GM18505 (cell line): ENCODE measurements at regions not wholly inside any gene's neighbourhood (a gene's known extent, or its start where the extent isn't known, plus 50 kb on each side); places are given as distances from the start of the nearest gene placed in this dataset.

Experiments
- ATAC-seq: cut with Tn5 transposase; IDR thresholded peaks from one replicate; pipeline ENCODE4 v1.9.1; 2021; ENCODE audit not compliant: unreplicated experiment
- POLR2A ChIP-seq: IDR thresholded peaks from 4 replicates; pipeline ENCODE4 v1.6.1; 2011; ENCODE audit warnings: borderline replicate concordance; ENCODE audit not compliant: insufficient read depth, insufficient read length; ENCODE audit errors: extremely low read depth

- no peak for ATAC-seq
- no peak for TF ChIP-seq POLR2A
Measured at GRCh38 chr14:25121337-25122129, 71.6 kb upstream of the STXBP6 start.

DNA sequence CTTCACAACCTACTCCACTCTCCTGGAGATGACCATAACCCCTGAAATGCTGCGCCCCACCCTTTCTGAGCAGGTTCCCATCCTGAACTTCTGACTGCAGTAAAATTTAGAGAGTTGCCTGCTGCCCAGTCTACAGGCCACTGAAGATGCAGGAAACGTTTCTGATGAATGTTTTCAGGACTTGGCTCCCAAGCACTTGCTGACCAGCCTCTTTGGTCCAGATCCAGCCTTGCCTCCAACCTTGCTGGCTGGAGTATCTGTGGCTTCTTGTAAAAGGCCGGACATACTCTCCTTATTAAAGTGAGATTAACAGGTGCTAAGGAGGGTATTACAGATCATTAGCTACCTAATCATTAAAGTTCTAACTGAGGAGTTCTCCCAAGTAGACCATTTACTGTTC, 70.3 kb upstream of the STXBP6 start:
- no peak for TF ChIP-seq POLR2A
- no peak for ATAC-seq

DNA sequence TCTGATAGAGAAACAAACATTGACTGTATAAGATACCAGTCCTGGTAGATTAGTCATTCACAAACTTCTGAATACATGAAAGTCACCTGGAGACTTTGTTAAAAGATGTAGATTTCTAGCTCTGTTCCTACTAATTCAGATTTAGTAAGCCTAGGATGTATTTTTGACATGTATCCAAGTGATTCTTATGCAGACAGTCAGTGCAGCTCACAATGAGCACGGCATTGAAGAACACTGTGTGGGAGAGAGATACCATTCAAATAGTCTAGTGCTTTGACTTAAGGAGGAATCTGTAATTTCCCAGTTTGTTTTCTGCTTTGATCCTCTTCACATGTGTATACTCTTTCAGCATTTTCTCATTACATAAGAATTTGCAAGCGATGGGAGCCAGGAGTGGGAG, 68.7 kb upstream of the STXBP6 start:
- no peak for ATAC-seq
- no peak for TF ChIP-seq POLR2A

DNA sequence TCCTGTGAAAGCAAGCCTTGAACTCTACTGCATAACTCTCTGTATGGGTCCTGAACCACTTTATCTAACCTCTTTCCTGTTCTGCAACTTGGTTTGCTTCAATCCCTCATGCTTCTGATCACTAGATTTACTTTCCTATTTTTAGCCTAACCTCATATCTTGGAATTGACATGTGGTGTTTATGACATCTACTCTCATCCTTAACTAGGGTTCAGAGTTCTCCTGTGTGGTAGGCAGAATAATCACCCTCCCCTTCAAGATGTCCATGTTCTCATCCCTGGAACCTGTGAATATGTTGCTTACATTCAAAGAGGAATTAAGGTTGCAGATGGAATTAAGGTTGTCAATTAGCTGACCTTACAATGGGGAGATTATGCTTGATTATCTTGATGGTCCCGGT, 67.4 kb upstream of the STXBP6 start:
- no peak for TF ChIP-seq POLR2A
- no peak for ATAC-seq

GRCh38 chr14:25116607-25117006, 66.7 kb upstream of the STXBP6 start:
- ATAC-seq, result no peak
- no peak for TF ChIP-seq POLR2A

DNA sequence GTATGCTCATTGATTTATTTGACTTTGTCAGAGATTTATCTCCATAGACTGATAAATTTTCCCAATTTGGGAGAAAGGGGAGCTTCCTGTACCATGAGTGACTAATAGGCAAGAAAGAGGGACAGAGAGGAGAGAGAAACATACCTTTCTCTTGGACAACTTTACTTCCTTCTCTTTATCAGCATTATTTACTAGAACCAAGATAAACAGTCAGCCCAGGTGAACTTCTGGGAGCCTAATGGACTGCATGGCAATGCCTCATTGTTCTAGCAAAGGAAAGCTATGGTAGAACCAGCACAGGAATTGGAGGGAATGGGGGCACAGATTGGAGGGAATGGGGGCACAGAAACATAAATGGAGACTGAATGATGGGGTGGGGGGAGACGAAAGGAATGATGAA, 63.4 kb upstream of the STXBP6 start:
- TF ChIP-seq POLR2A, result no peak
- no peak for ATAC-seq

DNA sequence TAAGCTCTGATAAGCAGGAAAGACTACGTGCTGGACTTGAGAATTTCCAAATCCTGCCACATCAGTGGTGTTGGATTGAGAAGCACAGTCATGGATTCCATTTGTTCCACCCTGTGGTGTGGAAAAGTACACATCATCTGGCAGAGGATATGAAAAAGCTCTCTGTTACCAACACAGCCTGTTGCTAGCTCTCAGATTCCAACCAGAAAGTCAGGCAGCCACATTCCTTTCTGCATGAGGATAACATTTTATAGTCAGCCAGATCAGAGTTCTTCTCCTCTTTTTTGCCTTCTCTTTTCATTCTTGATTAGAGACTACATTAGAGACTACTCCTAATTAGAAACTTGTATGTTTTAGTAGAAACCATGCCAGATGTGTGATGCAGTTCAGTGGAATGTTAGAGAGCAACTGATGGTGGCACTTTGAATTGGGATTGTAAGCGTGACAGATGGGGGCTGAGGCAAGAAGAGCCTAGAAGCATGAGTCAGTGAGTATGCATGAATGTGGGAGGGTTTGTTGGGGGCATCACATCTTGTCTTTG, 61.2 kb upstream of the STXBP6 start:
- no peak for TF ChIP-seq POLR2A
- no peak for ATAC-seq

GRCh38 chr14:25110106-25110505, 60.2 kb upstream of the STXBP6 start:
- no peak for TF ChIP-seq POLR2A

GRCh38 chr14:25108959-25109358, 59.0 kb upstream of the STXBP6 start:
- TF ChIP-seq POLR2A, result no peak

More at GRCh38 chr14:25110106-25110505, 60.2 kb upstream of the STXBP6 start:
- no peak for ATAC-seq

GRCh38 chr14:25108291-25108690, 58.3 kb upstream of the STXBP6 start:
- no peak for ATAC-seq
- no peak for TF ChIP-seq POLR2A

More at GRCh38 chr14:25108959-25109358, 59.0 kb upstream of the STXBP6 start:
- no peak for ATAC-seq

DNA sequence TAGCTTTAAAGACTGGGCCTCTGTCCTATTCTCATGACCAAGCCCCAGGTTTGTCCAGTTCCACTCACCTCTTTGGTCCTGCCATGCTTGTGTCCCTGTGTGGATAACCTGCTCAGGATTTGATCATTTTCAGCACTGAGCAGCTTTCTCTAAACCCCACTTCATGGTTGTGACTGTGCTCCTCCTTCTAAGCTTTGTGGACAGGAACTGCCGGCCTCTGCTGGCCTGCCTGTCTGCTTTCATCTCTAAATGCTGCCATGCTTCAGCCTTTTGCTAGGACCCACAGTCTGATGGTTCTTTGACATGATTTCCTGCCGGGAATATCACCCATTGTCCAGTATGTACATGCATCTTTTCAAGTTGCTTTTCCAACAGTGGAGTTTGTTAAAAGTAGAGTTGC, 53.9 kb upstream of the STXBP6 start:
- no peak for ATAC-seq
- TF ChIP-seq POLR2A, result no peak

DNA sequence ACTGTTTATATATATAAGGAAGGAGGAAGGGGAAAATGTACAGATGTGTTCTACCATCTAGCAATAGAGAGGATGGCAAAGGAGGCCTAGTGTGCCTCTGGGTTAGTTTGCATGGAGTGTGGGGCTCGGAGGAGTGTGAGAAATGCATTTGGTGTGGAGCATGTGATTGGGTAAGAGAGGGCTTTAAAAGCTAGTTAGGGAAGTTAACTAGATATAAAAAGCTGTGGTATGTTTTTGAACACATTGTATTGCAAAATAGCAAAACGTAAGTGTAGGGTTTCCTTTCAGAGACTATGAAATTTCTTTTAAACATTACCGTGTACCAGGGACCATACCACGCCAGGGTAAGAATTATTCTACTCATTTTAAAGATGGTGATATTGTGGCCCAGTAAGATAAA, 53.3 kb upstream of the STXBP6 start:
- no peak for ATAC-seq
- TF ChIP-seq POLR2A, result no peak

GRCh38 chr14:25102788-25103187, 52.8 kb upstream of the STXBP6 start:
- no peak for TF ChIP-seq POLR2A
- no peak for ATAC-seq

DNA sequence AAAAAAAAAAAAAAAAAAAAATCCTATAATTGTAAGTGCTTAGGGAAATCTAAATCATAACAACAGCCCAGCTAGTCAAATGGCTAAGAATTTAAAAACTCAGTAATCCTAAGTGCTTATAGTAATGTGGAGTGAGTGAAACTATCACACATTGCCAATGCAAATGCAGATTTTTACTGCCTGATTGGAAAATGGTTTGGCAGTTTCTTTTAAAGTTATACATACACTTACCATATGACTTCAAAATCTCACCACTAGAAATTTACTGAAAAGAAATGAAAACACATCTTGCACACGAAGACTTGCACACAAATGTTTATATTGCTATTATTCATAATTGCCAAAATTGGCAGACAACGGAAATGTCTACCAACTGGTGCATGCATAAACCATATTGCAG, 51.3 kb upstream of the STXBP6 start:
- TF ChIP-seq POLR2A, result no peak
- no peak for ATAC-seq
